ENCODE measurements at regions not wholly inside any gene's neighbourhood (a gene's known extent, or its start where the extent isn't known, plus 50 kb on each side); places are given as distances from the start of the nearest gene placed in this dataset.

- Histone ChIP-seq H3K4me2 (ENCODE audit: low read length) (no peak overlapping the region), H4K20me1 (ENCODE audit: insufficient read depth, low read length) (no peaks in the 10 kb centered on the region), H2AFZ (ENCODE audit: low read depth, low read length) (no peak overlapping the region), H3K4me1 (ENCODE audit: insufficient read depth, low read length) (no peaks in the 10 kb centered on the region), H3K9ac (ENCODE audit: low read length) (no peak overlapping the region), H3K27me3 (ENCODE audit: insufficient read depth, low read length) (peaks cover 7% of the 10 kb centered on the region), H3K27ac (ENCODE audit: low read depth, low read length) (no peak overlapping the region), H3K79me2 (ENCODE audit: insufficient read depth, low read length) (no peaks in the 10 kb centered on the region), H3K4me3 (ENCODE audit: insufficient read depth, low read depth, low read length) (no peak overlapping the region), H3K9me3 (ENCODE audit: insufficient read depth, low read depth, low read length) (no peaks in the 10 kb centered on the region), H3K36me3 (ENCODE audit: insufficient read depth, low read length) (no peaks in the 10 kb centered on the region)
- Mint-ChIP-seq H3K4me3 (ENCODE audit: unreplicated experiment) (no peak overlapping the region), H3K36me3 (ENCODE audit: low read depth, unreplicated experiment) (no peaks in the 10 kb centered on the region), H3K9me3 (ENCODE audit: unreplicated experiment) (no peaks in the 10 kb centered on the region), H3K27ac (ENCODE audit: unreplicated experiment) (no peak overlapping the region), H3K4me1 (ENCODE audit: low read depth, unreplicated experiment) (no peaks in the 10 kb centered on the region), H3K27me3 (ENCODE audit: low read depth, unreplicated experiment) (peaks cover 33% of the 10 kb centered on the region)
- FAIRE-seq, result no peak
- TF ChIP-seq CTCF (IDR thresholded peaks at IDR 0.05; ENCODE audit: insufficient read depth, low read depth, low read length), result no peak
- TF ChIP-seq EZH2 (IDR thresholded peaks at IDR 0.05; ENCODE audit: insufficient read depth, low read length), result no peak
- no peak for DNase-seq (ENCODE audit: low read depth)
Observed at GRCh38 chr13:95477187-95477586, 75.3 kb upstream of the CLDN10 start.

GRCh38 chr13:95479731-95480130 is 72.8 kb upstream of the CLDN10 start:
- H4K20me1 ChIP-seq (ENCODE audit: insufficient read depth, low read length), result no peaks in the 10 kb centered on the region
- H3K4me2 ChIP-seq (ENCODE audit: low read length), result no peak overlapping the region
- no peak for FAIRE-seq
- H3K36me3 ChIP-seq (ENCODE audit: insufficient read depth, low read length), result no peaks in the 10 kb centered on the region
- Mint-ChIP-seq H3K4me1 (ENCODE audit: low read depth, unreplicated experiment) (no peaks in the 10 kb centered on the region), H3K27ac (ENCODE audit: unreplicated experiment) (no peak overlapping the region), H3K36me3 (ENCODE audit: low read depth, unreplicated experiment) (no peaks in the 10 kb centered on the region), H3K9me3 (ENCODE audit: unreplicated experiment) (no peaks in the 10 kb centered on the region), H3K27me3 (ENCODE audit: low read depth, unreplicated experiment) (peaks cover 26% of the 10 kb centered on the region), H3K4me3 (ENCODE audit: unreplicated experiment) (no peak overlapping the region)
- no peak overlapping the region for H3K4me3 ChIP-seq (ENCODE audit: insufficient read depth, low read depth, low read length)
- no peaks in the 10 kb centered on the region for H3K79me2 ChIP-seq (ENCODE audit: insufficient read depth, low read length)
- H3K27me3 ChIP-seq (ENCODE audit: insufficient read depth, low read length), result peaks cover 7% of the 10 kb centered on the region
- H3K27ac ChIP-seq (ENCODE audit: low read depth, low read length), result no peak overlapping the region
- no peak overlapping the region for H3K9ac ChIP-seq (ENCODE audit: low read length)
- no peak overlapping the region for H2AFZ ChIP-seq (ENCODE audit: low read depth, low read length)
- no peak for TF ChIP-seq CTCF (IDR thresholded peaks at IDR 0.05; ENCODE audit: insufficient read depth, low read depth, low read length)
- TF ChIP-seq EZH2 (IDR thresholded peaks at IDR 0.05; ENCODE audit: insufficient read depth, low read length), result no peak
- no peaks in the 10 kb centered on the region for H3K9me3 ChIP-seq (ENCODE audit: insufficient read depth, low read depth, low read length)
- no peaks in the 10 kb centered on the region for H3K4me1 ChIP-seq (ENCODE audit: insufficient read depth, low read length)
- no peak for DNase-seq (ENCODE audit: low read depth)

- Mint-ChIP-seq H3K4me1 (ENCODE audit: low read depth, unreplicated experiment) (peaks cover under 1% of the 10 kb centered on the region), H3K4me3 (ENCODE audit: unreplicated experiment) (no peak overlapping the region), H3K9me3 (ENCODE audit: unreplicated experiment) (no peaks in the 10 kb centered on the region), H3K36me3 (ENCODE audit: low read depth, unreplicated experiment) (no peaks in the 10 kb centered on the region), H3K27me3 (ENCODE audit: low read depth, unreplicated experiment) (peaks cover 26% of the 10 kb centered on the region), H3K27ac (ENCODE audit: unreplicated experiment) (no peak overlapping the region)
- peaks cover 7% of the 10 kb centered on the region for H3K27me3 ChIP-seq (ENCODE audit: insufficient read depth, low read length)
- no peak for FAIRE-seq
- H2AFZ ChIP-seq (ENCODE audit: low read depth, low read length), result no peak overlapping the region
- H3K27ac ChIP-seq (ENCODE audit: low read depth, low read length), result no peak overlapping the region
- H3K9ac ChIP-seq (ENCODE audit: low read length), result no peak overlapping the region
- no peaks in the 10 kb centered on the region for H3K79me2 ChIP-seq (ENCODE audit: insufficient read depth, low read length)
- no peak overlapping the region for H3K4me3 ChIP-seq (ENCODE audit: insufficient read depth, low read depth, low read length)
- H3K9me3 ChIP-seq (ENCODE audit: insufficient read depth, low read depth, low read length), result no peaks in the 10 kb centered on the region
- H4K20me1 ChIP-seq (ENCODE audit: insufficient read depth, low read length), result no peaks in the 10 kb centered on the region
- TF ChIP-seq CTCF (IDR thresholded peaks at IDR 0.05; ENCODE audit: insufficient read depth, low read depth, low read length), result no peak
- TF ChIP-seq EZH2 (IDR thresholded peaks at IDR 0.05; ENCODE audit: insufficient read depth, low read length), result no peak
- H3K4me1 ChIP-seq (ENCODE audit: insufficient read depth, low read length), result peaks cover 3% of the 10 kb centered on the region
- no peak for DNase-seq (ENCODE audit: low read depth)
- H3K36me3 ChIP-seq (ENCODE audit: insufficient read depth, low read length), result no peaks in the 10 kb centered on the region
- H3K4me2 ChIP-seq (ENCODE audit: low read length), result no peak overlapping the region
Observed at GRCh38 chr13:95480131-95480545, 72.4 kb upstream of the CLDN10 start.
